ENCODE measurements at regions not wholly inside any gene's neighbourhood (a gene's known extent, or its start where the extent isn't known, plus 50 kb on each side); places are given as distances from the start of the nearest gene placed in this dataset.

DNA sequence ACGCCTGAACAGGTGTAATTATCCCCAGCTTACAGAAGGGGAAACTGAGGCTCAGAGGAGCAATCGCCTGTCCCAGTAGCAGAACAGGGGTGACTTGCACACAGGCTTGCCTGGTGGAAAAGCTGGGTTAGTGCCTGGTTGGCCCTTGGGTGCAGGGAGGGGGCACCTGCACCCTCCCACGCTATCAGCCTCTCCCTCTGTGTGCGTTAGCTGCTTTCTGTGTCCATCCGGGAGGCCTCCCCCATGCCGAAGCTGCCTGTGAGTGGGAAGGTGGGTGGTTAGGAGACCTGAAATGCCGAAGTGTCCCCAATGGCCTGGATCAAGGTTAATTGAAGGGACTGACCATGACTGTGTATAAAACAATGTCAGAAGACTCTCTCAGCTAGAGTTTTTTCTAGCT is 295.0 kb downstream of the ZNF536 start:
- DNase-seq (ENCODE audit: low read depth in 2 of 2) = no peak

GRCh38 chr19:30666301-30666803 is 294.2 kb downstream of the ZNF536 start:
- DNase-seq (ENCODE audit: low read depth in 2 of 2) = peak in 1 of 2 experiments; percentile 26

DNA sequence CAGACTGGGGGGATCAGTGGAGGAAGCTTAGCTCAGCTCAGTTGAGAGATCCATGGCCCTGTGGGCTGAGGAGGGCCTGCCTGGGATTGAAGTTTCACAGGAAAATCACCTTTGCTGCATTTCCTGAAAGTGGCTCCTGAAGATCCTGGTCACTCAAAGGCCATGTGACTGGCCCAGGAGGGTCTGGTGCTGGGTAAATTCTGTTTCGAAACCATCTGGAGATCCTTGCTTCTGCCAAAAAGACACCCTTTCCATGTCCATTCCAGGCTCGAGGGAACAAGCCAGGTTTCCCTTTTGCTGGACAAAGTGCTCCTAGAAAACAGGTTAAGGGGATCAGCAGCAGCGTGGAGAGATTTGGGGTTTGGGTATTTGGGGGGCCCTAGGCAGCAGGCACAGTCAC is 293.3 kb downstream of the ZNF536 start:
- DNase-seq (ENCODE audit: low read depth in 2 of 2) = no peak

- no peak for DNase-seq (ENCODE audit: low read depth in 2 of 2)
Observed at GRCh38 chr19:30663611-30664174, 291.5 kb downstream of the ZNF536 start.

DNA sequence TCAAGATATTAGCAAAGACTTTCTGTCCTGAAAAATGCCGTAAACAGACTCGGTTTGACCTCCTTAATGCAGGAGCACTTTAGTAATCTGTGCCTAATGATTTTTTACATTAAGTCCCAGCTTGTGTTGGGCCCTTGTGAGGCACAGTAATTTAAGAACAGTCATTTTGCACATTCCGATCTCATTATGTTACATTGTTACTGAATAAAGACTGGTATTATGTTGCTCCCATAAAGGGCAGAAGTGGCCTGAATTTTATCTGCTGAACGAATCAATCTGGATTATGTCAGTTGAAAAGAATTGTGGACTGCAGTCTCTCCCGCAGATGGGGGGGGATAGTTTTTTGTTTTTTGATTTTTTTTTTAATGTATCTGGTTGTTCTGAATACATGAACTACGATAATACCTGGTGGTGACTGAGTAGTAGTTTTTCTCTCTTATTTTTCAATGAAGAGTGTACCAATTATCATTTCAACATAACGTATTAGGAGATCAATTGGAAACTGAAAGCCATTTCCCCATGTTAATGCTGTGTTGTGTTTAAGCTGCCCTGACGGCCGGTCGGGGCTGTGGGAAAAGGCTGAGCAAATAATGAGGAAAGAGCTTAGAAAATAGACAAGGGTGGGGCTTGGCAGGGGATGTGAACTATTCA is 290.2 kb downstream of the ZNF536 start:
- DNase-seq (ENCODE audit: low read depth in 2 of 2) = no peak

DNA sequence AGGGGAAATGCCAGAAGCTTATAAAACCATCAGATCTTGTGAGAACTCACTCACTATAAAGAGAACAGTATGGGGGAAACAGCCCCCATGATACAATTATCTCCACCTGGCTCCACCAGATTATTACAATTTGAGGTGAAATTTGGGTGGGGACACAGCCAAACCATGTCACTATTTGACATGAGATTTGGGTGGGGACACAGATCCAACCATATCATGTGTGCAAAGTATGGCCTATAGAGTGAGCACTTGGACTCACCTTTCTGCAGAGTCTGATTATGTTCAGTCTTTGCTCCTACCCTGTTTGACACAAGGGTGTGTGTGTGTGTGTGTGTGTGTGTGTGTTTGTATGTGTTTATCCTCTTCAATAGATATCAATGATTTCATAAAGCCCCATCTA is 287.5 kb downstream of the ZNF536 start:
- no peak for DNase-seq (ENCODE audit: low read depth in 2 of 2)

DNA sequence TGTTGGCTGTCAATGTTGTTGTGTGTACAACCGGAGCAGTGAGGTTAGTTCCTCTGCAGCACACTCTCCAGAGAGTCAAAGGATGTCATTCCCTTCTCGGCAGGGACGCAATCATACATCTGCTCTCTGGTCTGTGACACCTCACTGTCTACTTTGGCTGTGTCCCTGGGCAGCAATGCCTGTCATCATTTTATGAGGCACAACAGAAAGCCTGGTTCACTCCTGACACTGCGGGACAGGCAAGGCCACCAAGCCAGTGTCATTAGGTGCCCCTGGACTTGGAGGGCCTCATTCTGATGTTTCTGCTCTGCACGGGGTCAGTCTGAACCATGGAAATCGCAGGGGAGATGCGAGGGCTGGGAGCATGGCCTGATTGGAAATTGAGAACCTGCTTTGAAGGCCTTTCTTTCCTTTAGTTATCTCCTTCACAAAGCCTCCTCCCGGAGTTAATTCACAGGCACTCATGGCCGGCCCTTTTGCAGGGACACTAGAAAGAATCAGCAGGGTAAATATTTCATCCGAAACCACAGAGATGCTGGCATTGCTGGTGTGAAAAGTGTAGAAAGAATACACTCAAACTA is 284.4 kb downstream of the ZNF536 start:
- no peak for DNase-seq (ENCODE audit: low read depth in 2 of 2)

DNA sequence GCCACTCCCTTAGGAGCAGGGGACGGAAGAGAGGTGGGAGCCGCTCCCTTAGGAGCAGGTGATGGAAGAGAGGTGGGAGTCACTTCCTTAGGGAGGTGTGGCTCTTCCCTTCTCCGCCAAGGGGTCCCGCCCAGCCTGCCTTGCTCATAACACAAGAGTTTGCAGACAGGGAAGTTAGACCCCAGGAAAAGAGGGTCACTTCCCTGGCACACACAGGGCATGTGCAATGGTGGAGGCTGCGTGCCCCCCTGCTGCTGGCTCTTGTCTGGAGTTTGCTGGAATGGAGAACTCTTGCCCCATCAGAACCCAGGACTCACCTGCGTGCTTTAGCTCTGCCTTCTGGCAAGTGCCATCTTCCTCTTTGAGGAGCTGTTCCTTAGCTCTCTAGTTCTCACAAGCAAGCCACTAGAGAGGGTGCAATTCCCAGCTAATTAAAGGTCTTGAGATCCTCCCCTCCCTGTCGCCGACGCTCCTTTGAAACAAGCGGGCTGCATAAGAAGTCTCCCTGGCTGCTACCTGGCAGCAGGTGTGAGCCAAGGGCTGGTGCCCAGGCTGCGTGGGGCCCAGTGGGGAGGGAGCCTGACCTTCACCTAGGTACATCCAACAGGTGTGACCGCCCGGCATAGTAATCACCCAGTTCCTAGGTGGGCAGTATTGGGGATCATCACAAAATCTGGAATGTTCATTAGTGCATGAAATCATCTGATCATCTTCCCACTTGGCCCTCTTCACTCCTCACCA is 281.6 kb downstream of the ZNF536 start:
- DNase-seq (ENCODE audit: low read depth in 2 of 2) = no peak

- no peak for DNase-seq (ENCODE audit: low read depth in 2 of 2)
Observed at GRCh38 chr19:30652751-30653150, 280.6 kb downstream of the ZNF536 start.

- no peak for DNase-seq (ENCODE audit: low read depth in 2 of 2)
Observed at GRCh38 chr19:30651691-30652090, 279.5 kb downstream of the ZNF536 start.

DNA sequence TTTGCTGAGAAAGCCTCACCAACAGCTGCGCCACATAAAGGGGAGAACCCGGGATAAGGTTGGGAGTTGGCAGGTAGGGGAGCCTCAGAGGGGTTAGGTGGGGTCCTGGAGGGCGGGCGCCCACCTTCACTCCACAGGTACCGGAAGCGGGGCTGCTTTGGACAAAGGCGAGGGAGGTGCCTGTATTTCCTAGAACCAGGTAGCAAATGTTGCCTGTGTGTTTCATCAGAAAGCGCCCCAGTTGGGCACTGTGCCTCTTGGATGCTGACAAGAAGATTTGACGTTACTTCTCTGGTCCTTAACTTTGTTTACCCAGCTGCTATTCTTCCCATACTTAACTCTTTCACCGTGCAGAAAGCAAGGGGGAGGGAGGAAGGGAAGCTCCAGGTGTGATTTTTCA is 278.9 kb downstream of the ZNF536 start:
- no peak for DNase-seq (ENCODE audit: low read depth in 2 of 2)

DNA sequence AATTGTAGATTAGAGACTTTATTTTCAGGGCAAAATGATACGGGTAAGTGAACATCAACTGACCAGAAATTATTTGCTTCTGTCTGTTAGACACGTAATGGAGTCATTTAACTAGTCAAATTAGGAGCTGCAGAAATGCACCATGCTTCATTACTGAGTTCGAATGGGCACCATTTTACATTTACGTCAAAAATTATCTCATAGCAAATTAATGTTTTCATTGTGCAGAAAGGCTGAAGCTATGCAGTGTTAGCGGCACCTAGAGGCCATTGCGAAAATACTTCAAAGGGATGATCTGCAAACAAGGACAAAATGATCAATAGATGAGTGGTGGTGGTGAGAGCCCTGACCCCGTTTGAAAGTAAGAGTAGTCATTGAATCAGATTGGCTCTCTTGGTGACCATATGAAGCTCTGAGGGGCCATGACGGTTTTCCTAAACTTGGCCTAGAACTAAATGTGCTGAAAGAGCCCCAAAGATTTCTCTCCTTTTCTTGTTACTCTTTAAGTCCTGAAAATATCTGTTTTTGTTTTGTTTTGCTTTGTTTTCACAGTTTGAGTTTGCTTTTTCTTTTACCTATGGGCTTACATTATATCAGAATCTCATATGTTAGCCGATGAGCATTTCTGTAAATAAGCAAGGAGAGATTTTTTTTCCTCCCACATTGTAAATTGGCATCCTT is 277.9 kb downstream of the ZNF536 start:
- DNase-seq (ENCODE audit: low read depth in 2 of 2) = no peak

DNA sequence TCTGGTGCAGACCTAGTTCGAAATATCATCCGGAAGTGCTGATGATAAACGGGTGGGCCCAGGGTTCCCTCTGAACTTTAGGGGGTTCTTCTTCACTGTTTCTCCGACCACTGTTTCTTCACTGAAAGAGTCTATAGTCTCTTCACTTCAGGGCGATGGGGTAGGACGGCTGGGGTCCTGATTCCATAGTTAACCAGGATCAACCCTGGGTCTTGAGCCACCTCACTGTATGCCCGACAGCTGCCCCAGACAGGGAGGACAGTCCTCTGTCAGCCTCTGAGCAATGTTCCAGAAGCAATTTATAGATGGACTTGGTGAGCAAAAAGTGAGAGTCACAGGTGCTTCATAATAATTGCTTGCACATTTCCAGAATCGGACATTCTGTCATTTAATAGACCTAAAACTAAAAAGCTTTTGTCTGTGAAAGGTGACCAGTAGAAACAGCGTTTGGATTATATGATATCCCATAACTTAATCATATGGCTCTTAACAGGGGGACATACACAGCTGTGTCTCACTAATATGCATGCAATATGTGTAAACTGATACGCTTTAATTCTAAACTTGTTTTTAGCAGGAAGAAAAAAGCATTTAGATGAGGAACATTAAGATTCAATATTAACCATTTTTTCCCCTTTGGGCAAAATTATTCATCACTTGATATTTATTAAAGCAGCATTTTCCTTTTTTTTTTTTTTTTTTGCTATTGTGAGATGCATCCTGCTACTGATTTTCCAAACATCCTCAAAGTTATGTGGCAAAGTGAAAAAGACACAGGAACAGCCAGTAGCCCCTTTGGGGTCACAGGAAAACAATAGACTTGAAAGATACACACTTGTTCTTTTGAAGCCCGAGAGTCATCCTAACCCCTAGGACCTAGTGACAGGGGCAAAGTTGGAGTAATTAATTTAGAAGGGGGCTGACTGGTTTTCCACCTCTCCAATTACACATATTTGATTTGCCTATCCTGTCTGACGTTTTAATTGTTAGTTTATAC is 277.0 kb downstream of the ZNF536 start:
- DNase-seq (ENCODE audit: low read depth in 2 of 2) = no peak

GRCh38 chr19:30647891-30648720 is 275.9 kb downstream of the ZNF536 start:
- no peak for DNase-seq (ENCODE audit: low read depth in 2 of 2)

DNA sequence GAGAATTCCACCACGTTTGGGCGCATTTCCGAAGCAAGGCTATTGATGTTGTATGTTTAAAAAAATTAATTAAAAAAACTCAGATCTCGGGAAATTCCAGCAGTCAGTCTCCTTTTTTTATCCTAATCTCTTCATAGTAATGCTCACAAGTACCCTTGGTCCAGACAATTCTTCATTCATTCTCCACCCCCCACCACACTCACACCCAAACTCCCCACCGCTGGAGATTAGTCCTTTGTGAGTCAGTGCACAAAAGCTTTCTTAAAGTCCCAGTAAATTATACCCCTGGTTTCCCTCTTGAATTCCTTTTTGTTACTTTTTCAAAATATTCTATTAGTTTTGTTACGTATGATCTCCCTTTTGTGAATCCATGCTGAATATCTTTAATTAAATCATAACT is 274.6 kb downstream of the ZNF536 start:
- DNase-seq (ENCODE audit: low read depth in 2 of 2) = no peak

DNA sequence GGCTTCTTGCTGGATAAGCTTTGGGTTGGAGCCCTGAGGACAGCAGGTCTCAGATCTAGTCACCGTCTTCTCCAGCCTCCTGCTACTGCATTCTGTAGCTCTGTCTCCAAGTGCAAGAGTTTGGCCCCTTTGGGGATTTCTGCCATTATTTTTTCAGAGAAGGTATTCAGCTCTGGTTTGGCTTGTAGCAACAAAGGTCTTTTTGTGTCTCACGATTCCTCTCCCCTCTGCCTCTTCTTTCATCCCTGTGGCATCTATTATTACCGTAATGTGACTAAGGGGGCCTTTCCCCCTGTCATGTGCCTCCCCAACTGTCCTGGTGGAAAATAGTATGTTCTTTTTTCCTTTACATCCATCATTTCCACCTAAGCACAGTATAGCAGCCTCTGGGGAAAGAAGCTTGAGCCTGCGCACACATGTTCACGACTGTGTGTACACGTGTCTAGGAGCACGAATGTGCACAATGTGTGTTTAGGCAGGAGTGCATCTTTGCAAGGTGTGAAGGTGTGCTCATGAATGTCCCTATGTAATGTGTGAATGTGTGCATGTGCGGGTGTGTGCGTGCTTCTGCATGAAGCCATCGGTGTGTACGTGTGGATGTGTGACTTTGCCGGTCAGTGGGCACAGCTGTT is 273.9 kb downstream of the ZNF536 start:
- no peak for DNase-seq (ENCODE audit: low read depth in 2 of 2)

GRCh38 chr19:30640252-30640965 is 268.2 kb downstream of the ZNF536 start:
- DNase-seq (ENCODE audit: low read depth in 2 of 2) = no peak

- no peak for DNase-seq (ENCODE audit: low read depth in 2 of 2)
Observed at GRCh38 chr19:30638889-30639288, 266.7 kb downstream of the ZNF536 start.

- no peak for DNase-seq (ENCODE audit: low read depth in 2 of 2)
Observed at GRCh38 chr19:30637926-30638325, 265.7 kb downstream of the ZNF536 start.

Data from stimulated activated CD4-positive, alpha-beta T cell treated with anti-CD3 and anti-CD28 coated beads, Interleukin-12 subunit alpha, Interleukin-12 subunit beta, amount 100 ng/mL, for 24 hours (primary cell).